Keratinocyte (primary cell): ENCODE measurements at regions not wholly inside any gene's neighbourhood (a gene's known extent, or its start where the extent isn't known, plus 50 kb on each side); places are given as distances from the start of the nearest gene placed in this dataset.

Source experiments
- CTCF ChIP-seq, 3 experiments: IDR thresholded peaks in 1 of 3; conservative IDR thresholded peaks in 1 of 3; optimal IDR thresholded peaks in 1 of 3; 2 replicates in 2 of 3; 3 replicates in 1 of 3; pipeline versions ENCODE3 to v1.5.1; 2011; ENCODE audit warnings: low read length in 3 of 3, mild to moderate bottlenecking in 3 of 3, moderate library complexity in 2 of 3, control low read depth in 1 of 3, inconsistent platforms in 1 of 3; ENCODE audit not compliant: insufficient read depth in 2 of 3; ENCODE audit errors: extremely low read depth in 1 of 3
- EZH2 ChIP-seq: IDR thresholded peaks from one replicate; pipeline ENCODE4 v1.6.1; 2012; ENCODE audit warnings: inconsistent platforms, mild to moderate bottlenecking, low read length, moderate library complexity

GRCh38 chr1:5402618-5403017 lies 589.6 kb downstream of the NPHP4 start:
- TF ChIP-seq CTCF (optimal IDR thresholded peaks at IDR 0.05 in 1 of 3, IDR thresholded peaks at IDR 0.05 in 1 of 3, conservative IDR thresholded peaks at IDR 0.05 in 1 of 3; ENCODE audit: extremely low read depth in 1 of 3, insufficient read depth in 2 of 3, low read length in 3 of 3) (no peak), EZH2 (no peak)
